ENCODE measurements at regions not wholly inside any gene's neighbourhood (a gene's known extent, or its start where the extent isn't known, plus 50 kb on each side); places are given as distances from the start of the nearest gene placed in this dataset.
"Not testable (repeated sequence)": the region's sequence is repeated elsewhere in the genome, so short reads cannot be mapped to it uniquely, and the experiment has no call there.

DNA sequence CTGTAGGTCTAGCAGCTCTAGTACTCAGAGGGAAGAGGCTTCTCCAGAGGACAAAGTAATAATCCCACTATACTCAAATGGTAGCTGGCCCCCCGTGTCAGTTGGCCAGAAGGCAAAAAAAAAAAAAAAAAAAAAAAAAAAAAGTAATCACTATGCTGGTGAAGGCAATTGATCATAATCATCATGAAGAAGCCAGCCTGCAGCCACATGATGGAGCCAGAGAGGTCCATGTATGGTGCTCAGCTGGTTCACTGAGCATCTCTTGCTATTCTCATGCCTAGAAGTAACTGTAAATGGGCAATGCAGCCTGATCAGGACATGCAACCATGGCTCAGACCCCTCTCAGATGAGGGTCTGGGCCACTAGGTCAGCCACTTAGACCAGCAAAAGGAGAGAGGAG is 378.8 kb downstream of the MED13L start:
- DNase-seq = no peak

DNA sequence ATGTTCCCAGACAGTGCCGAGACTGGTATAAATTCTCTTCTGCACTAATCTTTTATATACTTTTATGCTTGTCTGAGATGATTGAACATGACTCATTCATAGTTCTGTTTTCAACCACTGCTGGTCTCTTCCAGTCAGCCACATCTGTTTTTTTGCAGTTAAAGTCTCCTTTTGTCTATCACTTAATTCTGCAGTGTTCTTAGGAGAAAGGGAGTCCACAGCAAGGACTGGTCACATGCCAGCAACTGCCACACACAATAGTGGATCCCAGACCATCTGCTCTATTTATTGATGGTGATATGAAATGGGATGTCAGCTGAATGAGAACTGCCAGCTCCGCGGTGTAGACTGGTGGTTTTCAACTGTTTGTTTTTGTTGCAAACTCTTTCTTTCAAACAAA is 379.8 kb downstream of the MED13L start:
- DNase-seq = no peak

DNA sequence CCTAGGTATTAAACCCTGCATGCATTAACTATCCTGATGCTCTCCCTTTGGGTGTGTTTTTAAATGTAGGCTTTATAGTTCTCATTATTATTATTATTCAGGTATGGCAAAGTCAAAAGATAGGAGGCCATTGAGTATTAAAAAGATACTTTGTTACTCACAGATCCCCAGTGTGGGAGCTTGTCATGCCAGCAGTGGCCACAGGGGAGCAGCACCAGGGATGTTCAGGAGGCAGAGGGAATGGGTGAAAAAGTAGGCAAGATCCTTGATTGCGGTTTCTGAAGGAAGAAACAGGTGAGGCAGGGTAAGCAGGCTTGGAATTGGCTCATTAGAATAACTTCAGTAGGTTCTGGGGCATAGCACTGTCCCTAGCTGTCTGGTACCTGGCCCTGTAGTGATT is 382.2 kb downstream of the MED13L start:
- DNase-seq = no peak

DNA sequence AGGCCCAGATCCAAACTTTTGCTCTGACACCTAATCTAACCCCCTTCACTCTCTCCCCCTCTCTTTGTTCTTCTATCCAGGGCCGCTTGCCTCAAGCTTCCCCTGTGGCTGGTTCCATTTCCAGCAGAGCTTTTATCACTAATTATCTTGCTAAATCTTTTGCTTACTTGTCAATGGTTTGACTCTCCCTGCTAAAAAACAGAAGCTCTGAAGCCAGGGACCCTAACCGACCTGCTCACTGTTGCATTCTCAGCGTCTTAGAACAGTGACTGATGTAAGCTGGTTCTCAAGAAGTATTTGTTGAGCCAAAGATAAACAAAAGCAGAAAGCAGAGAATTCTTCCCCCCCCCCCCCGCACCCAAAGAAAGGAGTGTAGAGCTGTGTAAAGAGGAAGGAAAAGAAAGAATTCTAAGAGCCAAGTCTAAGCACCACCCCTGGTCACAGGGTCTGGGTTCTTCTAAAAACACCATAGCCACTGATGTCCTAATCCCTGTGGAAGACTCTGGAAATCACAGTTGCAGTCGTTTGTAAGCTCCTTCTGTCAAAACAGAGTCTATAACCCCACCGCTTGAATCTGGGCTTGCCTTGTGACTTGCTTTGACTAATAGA is 385.8 kb downstream of the MED13L start:
- DNase-seq = no peak

DNA sequence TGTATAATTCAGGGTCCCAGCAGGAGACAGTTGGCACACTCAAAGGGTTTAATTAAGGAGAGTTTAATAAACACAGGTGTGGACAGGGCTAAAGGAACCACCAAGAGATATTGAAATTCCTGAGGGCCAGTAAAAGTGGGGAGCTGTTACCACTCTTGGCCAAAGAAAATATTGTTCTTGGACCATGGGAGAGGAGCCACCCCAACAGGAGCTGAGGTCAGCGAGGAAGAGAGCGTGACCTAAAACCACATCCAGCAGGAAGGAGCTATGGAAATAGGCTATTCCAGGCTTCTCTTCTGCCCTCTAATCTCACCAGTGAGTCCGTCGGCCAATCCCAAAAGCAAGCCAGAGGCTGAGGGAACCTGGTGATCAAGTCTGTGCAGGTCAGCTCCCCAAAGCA is 390.8 kb downstream of the MED13L start:
- DNase-seq = no peak

DNA sequence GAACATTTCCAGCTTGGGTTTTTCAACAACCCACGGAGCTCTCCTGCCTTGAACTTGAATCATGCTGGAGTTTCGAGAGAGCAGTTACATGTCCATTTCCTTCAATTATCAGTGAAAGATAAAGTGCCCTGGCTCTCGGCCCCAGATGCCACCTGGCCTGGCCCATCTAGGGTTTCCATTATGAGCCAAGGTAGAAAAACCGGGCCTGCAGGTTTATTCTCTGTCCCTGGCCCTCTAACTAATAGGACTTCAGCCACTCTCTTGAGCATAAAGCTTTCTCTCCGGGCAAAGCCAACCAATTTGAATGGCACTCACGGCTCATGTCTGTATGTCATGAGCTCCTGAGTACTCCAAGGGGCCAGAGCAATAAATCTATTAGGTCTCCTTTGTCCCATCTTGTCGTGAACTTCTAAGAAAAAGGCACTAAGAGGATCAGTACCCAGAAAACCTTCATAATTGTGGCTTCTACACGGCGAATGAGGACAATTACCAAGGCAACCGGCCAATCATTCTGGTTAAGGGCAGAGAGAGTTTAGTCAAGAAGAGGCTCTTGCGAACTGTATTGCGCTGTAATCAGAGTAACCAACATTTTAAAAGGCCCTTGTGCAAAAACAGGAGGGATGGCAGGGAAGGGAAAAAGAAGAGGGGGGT is 392.3 kb downstream of the MED13L start:
- DNase-seq = no peak

DNA sequence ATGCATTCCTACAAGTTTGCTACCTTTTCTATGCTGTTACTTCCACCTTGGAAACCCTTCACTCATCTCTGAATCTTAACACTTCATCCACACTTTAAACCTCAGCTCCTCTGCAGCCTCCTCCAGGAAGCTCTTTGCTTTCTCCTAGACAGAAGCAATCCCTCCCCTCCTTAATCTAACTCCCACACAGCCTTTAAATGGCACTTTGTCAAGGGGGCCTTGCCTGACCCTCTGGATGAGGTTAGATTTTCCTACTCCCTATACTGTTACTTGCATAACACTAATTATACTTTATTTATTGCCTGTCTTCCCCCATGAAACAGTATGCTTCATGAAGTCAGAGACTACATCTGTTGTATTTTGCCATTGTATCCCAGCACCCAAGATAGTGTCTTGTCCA is 394.6 kb downstream of the MED13L start:
- no peak for DNase-seq

DNA sequence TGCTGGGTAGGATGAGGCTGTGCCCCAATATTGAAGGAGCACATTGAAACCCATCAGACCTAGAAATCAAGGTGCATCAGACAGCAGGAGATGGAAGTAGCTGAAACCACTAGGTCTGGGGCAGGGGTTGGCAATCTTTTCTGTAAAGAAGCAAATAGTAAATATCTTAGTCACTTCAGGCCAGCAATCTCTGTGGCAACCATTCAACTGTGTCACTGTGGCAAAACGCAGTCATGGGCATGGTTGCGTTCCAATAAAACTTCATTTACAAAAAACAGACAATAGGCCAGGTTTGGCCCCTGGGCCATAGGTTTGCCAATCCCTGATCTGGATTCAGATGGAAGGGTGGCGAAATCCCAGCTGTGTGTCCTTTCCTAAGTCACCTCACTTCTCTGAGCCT is 397.3 kb downstream of the MED13L start:
- DNase-seq = no peak

DNA sequence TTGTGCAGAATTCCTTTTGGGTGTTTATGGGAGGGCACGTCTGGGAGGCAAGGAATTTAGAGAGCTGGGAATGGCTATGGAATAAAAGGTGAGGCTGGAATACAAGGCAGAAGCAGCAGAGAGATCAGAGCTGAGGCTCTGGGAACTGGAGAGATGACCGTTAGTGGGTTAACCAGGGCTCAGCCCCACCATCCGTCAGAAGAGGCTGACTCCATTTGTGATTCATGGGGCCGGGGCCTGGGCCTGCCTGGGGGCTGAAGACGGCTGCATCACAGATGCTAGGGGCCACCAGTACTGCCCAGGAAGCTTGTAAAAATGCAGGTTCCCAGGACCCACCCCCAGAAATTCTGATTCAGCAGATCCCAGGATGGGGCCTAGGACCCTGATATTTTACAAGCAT is 398.1 kb downstream of the MED13L start:
- no peak for DNase-seq

DNA sequence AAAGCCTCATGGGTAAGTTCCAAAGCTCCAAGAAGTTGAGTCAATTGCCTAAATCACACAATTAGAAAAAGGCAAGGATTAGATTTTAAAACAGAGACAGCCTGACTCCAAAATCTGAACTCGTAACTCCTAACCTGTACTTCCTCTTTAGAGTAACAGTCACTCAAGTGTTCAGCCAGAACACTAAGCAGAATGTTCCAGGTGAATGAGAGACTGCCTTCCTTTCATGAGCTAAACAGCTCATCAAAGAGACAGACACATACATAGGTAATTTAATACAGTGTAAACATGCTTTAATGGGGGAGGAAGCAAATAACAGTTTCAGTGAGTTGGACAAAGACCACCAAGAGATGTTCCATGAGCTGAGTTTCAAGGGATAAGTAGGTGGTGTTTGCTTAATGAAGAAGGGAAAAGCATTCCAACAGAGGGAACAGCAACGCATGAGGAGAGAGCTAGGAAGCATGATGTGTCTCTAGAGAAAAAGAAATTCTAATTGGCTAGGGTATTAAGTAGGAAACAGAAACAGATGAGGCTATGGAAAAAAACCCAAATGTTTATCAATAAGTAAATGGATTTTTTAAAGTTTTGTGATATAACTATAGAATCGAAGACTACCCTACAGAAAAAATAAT is 403.9 kb downstream of the MED13L start:
- DNase-seq = no peak

DNA sequence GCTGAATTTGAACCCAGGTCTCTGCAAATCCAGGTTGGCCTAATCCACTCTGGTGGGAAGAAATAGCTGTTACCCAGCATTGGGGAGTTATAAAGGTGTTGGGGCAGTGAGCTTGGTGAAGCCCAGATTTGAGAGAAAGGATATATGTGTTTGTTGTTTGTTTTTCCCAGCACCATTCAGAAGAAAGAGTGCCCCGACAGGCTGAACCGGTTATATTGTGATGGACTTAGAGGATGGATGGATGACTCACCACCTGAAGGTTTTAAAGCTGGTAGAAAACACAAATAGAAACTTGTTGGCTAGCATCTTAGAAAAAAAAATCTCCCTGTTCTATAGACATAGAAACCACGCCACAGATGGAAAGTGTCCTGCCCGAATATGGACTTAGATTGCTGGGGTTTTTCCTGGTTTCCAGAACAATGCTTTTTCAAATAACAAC is 404.6 kb downstream of the MED13L start:
- DNase-seq = no peak

DNA sequence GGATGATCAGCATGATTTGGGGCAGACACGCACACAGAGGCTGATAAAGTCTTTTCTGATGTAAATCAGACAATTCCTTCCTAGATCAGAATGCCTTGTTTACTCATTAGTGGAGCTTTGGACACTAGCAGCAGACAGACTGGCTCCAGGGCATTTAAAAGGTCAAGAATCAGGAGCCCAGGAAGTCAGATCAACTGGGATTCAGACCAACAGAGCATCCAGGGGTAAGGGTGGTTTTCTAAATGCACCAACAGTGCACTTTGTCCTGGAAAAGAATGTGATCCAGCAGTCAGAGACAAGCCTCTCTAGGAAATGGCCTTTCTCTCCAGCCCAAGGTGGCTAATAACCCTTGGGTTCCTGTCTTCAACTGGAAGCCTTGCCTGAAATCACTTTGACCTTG is 405.3 kb downstream of the MED13L start:
- DNase-seq = no peak

DNA sequence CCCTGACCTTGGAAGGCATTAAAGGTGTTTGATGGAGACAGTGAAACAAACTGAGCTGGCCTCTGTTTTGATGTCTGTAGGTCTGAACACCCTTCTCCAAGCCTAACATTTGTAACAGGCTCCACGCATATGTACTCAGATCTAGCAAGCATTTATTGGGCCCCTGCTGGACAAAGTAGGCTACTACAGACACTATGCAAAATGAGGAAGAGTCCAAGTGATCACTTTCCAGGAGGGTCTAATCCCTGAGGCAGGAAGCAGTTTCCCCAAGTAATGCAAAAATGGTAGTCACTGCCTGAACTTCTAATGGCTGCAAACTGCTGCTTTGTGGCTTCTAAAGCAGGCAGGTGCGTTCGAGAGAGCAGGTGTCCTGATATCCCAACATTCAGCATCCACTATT is 405.8 kb downstream of the MED13L start:
- no peak for DNase-seq

DNA sequence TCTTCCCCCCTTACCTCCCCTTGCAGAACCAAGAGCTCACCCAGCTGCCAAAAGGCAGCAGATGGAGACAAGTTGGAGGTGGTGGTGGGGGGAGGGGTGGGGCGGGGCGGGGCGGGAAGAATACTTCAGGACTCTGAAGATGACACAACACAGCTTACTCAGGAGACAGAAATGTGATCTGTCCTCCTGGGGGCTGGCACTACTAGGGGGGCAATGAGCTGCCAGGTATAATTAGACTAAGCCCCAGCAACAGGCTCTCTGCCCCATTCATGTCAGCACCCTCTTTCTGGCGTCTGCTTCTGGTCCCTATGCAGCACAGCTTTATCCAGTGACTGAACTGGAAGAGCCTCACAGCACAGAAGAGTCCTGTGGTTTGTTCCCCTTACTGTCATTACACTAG is 407.0 kb downstream of the MED13L start:
- no peak for DNase-seq

DNA sequence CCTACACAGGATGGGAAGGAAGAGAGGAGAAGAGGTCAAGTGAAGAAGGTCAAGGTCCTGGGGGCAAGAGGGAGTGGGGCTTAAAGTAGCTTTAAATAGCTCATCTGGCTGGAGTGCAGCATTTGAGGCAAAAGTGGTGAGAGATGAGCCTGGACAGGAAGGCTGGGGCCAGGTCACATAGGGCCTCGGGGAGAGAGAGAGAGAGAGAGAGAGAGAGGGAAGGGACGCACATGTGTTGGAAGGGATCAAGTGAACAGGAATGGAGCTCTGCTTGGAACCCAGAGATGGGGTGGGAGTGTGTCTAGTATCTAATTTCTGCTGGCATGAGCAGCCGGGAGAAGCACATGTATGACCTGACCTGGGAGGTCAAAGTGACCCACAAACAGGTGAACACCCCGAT is 407.5 kb downstream of the MED13L start:
- no peak for DNase-seq

DNA sequence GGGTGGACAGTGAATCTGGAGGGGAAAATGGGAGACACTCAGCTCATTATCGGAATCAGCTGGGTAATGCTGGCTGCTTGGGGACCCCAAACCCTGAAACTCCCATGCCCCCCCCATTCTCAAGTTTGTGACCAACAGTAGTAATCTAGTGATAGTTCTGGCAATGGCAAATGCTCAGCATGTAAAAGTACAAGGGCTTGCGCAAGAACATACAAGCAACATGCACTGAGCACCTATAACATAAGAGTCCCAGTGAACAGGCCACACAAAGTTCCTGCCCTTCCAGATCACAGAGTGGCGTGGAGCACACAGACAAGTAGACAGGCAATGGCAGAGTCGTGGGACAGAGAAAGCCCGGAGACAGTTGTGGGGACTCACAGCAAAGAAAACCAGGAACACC is 407.9 kb downstream of the MED13L start:
- DNase-seq = no peak

DNA sequence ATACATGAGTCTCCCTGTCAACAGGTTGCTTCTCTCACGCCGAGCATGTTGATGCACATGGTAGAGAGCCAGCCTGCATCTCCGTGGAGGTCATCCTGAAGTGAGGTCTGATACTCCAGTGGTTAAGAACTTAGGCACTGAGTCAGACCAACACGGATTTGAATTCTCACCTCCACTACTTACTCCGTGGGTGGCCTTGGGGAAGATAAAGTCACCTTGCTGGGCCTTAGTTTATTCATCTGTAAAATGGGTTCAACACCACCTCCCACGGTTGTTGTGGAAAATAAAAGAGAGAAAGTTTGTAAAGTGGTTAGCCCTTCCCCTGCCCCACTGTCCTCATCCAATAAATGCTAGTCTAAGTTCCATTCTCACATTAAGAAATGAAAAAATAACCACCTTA is 408.9 kb downstream of the MED13L start:
- DNase-seq = no peak

DNA sequence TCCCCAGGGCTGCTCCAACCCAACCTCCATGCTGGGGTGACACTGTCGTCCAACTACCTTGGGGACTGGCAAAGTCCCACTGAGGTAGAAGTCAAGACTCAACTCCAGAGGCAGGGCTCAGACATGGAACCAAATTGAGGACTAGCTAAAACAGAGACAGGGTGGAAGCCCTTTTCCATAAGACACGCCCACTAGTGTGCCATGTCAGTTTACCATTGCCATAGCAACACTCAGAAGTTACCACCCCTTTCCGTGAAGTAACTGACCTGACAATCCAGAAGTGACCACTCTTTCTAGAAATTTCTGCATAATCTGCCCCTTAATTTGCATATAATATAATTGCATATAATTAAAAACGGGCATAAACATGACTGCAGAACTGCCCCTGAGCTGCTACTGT is 409.6 kb downstream of the MED13L start:
- DNase-seq = no peak

DNA sequence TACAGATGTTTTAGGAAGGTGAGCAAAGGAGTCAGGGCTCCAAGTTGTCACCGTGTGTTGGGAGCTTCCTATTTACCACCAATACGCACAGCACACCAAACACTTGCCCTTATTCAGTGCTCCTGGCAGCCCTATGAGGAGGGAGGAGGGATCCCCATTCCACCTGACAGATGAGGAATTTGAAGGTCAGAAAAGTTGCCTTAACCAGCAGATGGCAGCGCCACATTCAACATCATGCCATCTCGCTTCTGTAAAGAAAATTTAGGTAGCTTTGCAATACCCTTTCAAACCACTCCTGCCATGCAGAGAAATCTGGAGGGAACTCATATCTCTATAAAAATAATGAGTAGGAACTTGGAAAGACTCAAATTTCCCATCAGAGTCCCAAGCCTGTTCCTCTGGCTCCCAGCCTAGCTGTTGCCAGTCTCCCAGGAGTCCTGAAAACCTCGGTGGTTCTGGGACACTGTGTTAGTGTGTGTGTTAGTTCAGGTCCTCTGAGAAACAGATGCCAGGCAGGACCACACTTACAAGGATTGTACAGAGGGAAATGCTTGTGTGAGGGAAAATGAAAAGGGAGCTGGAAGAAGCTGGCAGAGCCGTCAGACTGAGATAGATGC is 410.5 kb downstream of the MED13L start:
- no peak for DNase-seq

DNA sequence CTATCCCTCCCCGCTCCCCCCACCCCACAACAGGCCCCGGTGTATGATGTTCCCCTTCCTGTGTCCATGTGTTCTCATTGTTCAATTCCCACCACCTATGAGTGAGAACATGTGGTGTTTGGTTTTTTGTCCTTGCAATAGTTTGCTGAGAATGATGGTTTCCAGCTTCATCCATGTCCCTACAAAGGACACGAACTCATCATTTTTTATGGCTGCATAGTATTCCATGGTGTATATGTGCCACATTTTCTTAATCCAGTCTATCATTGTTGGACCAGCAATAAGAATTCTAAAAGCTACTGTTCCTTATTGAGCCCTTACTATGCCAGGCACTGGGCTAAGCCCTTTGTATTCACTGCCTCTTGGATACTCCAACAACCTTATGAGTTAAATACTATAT is 411.2 kb downstream of the MED13L start:
- not testable (repeated sequence) for DNase-seq

DNA sequence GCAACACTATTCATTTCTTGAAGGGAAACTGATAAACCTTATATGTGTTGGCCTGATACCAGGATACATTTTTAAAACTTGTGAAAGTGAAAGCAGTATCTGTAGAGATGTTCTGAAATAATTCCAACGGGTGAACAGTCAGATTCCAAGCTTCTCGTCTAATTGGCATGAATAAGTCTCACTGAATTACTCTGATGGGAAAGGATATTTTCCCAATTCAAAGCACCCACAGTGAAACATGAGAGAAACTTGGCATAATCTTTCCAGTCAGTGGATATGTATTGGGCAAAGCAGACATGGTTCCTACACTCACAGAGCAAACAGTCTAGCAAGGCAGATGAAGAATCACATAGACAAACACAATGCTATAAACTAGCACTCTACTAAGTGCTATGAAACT is 413.1 kb downstream of the MED13L start:
- DNase-seq = no peak

DNA sequence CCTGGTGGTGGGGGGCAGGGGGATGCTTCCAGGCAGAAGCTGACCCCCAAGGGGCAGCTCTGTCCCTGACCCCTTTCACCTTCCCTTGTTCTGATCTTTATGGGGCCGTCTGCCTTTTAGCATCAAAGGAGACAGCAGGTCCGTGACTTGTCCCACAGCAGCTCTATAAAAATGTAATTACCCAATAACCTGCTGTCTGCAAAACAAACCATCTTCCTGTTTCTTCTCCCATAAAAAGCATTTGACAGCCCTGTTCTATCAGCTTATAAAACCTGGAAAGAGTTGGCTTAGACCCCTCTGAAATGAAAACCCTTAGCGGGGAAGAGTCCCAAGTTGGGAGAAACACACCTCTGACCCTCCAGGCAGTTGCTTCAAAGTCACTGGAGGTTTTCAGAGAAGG is 416.9 kb downstream of the MED13L start:
- DNase-seq = no peak

DNA sequence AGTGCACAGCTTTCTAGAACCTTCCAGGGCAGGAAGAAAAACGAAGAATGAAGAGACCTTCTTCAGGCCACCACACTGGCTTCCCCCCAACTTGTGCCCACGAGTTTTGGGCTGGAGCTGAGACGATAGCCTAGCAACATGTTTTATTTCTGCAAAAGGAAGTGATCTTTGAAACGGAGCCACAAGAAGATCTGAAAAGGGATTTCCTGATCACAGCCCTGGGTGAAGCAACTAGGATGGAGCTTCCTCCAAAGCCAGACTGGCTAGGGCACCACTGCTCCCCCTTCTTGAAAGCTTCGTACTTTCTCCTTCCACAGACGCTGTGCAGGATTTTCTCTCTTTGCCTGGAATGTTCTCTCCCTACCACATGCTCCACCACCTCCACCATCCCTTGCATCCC is 418.3 kb downstream of the MED13L start:
- no peak for DNase-seq

DNA sequence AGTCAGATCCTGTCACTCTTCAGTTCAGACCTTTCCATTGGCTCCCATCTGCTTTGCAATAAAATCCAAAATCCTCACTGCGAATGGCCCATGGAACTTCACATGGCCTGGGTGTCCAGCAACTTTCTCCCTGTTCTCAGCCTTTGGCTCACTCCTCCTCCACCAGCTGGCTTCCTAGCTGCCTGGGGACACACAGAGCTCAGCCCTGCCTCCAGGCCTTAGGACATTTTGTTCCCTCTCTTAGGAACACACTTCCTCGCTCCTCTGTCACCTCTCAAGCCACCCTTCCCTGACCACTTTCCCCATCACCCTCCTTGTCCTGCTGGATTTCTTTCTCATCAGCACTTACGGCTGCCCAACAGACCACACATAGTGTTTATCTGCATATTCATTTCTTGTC is 419.6 kb downstream of the MED13L start:
- DNase-seq = no peak

Measured in CD4-positive, alpha-beta T cell treated with Interferon alpha-2 for 1 hour (primary cell).